HepG2 (cell line): ENCODE measurements at regions not wholly inside any gene's neighbourhood (a gene's known extent, or its start where the extent isn't known, plus 50 kb on each side); places are given as distances from the start of the nearest gene placed in this dataset.
"Not testable (repeated sequence)": the region's sequence is repeated elsewhere in the genome, so short reads cannot be mapped to it uniquely, and the experiment has no call there.

Experiments
- ATF7-NPFF ChIP-seq: sonication (generic); formaldehyde crosslinking; IDR thresholded peaks from 2 replicates; pipeline ENCODE4 v1.8.1; 2023; ENCODE audit warnings: mild to moderate bottlenecking, low read depth, missing genetic modification reagents, moderate library complexity
- CEBPG ChIP-seq: IDR thresholded peaks from 2 replicates; pipeline ENCODE4 v1.6.1; 2016
- MAFF ChIP-seq: IDR thresholded peaks from 2 replicates; pipeline ENCODE4 v1.6.1; 2011; ENCODE audit warnings: low read depth, low read length, improper control_type of control experiment
- PHB2 ChIP-seq: fragments of 450-650 bp; IDR thresholded peaks from 2 replicates; pipeline ENCODE4 v1.6.1; 2018; ENCODE audit not compliant: partially characterized antibody
- YEATS4 ChIP-seq: sonication (generic); formaldehyde crosslinking; IDR thresholded peaks from 2 replicates; pipeline ENCODE4 v1.4.0; 2020; ENCODE audit warnings: missing genetic modification reagents, borderline replicate concordance
- ZBTB40 ChIP-seq, 2 experiments: fragments of 450-650 bp in 1 of 2; sonication (generic) in 1 of 2; formaldehyde crosslinking in 1 of 2; IDR thresholded peaks; 2 replicates each; pipeline versions ENCODE4 v1.6.1 to v1.8.0; 2016 to 2022; ENCODE audit warnings: antibody characterized with exemption in 1 of 2, mild to moderate bottlenecking in 1 of 2, missing genetic modification reagents in 1 of 2
- ZNF441 ChIP-seq: sonication (generic); formaldehyde crosslinking; IDR thresholded peaks from 2 replicates; pipeline ENCODE4 v1.7.0; 2021; ENCODE audit warnings: missing genetic modification reagents, borderline replicate concordance
- ZNF781 ChIP-seq: sonication (generic); formaldehyde crosslinking; IDR thresholded peaks from 2 replicates; pipeline ENCODE4 v1.5.1; 2020; ENCODE audit warnings: borderline replicate concordance, mild to moderate bottlenecking, missing genetic modification reagents; ENCODE audit errors: not compliant biosample characterization

GRCh38 chr11:87885084-87885483 is 290.2 kb downstream of the RAB38 start:
- TF ChIP-seq ATF7-NPFF (CRISPR knock-in tag); PHB2; MAFF; ZNF781 (CRISPR knock-in tag); YEATS4 (CRISPR knock-in tag); ZNF441 (CRISPR knock-in tag); ZBTB40 (IDR thresholded peaks at IDR 0.05); ZBTB40 (CRISPR knock-in tag; IDR thresholded peaks at IDR 0.05); CEBPG (CRISPR knock-in tag): not testable (repeated sequence)
